ENCODE measurements at regions not wholly inside any gene's neighbourhood (a gene's known extent, or its start where the extent isn't known, plus 50 kb on each side); places are given as distances from the start of the nearest gene placed in this dataset.

DNA sequence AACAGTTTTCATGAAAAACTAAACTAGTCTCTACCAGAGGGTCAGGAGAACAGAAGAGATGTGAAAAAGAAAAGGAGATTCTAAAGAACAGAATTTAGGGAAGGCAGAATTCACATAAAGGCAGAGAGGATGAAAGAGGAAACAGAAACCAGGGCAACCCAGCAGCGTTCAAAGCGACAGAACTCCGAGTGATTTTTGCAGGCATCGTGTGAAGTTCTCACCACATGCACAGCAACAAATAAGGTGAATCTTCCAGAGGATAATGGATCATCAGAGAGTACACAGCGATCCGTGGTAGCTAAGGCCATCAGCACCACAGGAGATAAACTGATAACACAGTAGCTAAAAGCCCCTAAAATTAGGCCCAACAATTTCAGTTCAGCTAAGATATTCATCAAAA, 250.8 kb upstream of the THBS1 start:
- DNase-seq = no peak

DNA sequence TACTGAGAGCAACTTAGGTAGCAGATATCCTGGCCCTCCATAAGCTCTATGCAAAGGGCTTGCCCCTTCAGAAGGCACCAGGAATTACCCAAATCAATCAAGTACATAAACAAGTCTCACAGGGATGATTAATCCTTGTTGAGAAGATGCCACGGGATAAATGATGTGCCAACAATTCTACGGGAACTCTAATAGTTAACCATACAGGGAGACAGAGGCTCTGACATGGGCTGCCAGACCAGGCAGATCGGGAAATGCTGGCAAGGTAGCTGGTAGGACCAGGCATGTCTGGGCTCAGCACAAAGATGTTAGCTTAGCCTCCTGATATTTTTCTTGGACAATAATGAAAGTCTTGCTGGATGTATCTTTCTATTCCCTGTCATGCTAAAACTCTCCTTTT, 249.3 kb upstream of the THBS1 start:
- no peak for DNase-seq

DNA sequence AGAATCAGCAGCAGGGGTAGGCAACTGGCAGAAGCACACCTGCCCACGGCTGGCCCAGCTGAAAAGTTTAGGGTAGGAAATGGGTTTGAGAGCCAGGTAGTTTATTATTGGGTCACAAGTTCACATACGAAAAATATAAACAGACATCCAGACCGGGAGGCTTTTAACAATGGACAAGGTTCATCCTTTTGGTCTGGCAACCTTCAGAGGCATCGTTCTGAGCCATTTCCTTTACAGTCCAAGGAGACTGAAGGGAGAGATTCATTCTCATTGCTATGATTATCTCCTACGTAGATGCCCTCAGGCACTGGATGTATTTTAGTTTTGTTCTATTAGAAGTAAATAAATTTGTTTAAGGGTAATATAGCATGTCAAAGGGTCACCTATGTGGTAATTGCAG, 248.0 kb upstream of the THBS1 start:
- no peak for DNase-seq

DNA sequence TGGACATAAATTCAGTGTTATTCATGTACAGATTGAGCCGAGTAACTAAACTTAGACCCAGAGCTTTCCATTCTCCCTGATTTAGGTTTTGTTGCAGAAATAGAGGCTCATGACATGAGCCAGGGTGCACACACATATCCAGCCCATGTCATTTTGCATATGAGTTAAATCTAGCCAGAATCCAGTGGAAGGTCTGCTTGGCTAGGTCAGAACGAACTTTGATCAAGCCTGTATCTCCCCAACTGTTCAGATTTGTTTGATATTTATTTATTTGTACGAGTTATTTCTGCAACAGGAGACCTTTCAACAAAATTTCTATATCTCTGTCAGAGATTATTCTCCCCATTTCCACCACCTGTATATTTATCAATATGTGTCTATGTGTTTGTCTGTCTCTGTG, 247.5 kb upstream of the THBS1 start:
- no peak for DNase-seq

DNA sequence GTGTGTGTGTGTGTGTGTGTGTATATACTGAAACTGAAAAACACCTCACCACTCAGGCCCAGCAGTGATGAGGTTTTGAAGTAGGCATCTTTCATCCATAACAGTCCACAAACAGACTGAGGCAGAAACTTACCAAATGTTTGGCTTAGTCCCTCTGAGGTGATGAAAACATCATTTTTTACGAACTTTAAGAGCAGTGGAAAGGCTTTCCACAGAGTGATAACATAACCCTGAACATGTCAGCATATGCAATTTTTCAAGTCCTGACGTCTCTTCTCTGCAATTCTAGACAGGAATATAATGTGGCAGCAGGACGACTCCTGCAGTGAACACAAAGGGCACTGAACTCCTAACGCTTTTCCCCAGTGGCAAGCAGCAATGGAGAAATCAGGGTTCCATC, 247.0 kb upstream of the THBS1 start:
- no peak for DNase-seq

DNA sequence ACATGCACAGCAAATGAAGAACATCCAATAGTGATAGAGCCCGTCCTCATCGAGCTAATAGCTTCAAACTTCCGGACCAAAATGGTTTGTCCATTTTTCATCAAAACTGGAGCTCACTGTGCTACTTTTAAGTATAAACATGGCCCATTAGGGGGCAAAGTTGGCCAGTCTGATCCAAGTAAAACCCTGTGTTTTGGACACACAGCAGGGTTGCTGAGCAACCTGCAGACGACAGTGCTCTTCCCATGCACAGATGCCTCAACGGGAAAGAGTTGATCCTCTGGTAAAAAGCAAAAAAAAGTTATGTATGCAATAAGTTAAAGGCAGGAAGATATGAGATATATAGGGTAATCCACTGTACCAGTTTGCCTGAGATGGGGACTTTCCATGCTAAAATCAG, 244.0 kb upstream of the THBS1 start:
- DNase-seq = no peak

DNA sequence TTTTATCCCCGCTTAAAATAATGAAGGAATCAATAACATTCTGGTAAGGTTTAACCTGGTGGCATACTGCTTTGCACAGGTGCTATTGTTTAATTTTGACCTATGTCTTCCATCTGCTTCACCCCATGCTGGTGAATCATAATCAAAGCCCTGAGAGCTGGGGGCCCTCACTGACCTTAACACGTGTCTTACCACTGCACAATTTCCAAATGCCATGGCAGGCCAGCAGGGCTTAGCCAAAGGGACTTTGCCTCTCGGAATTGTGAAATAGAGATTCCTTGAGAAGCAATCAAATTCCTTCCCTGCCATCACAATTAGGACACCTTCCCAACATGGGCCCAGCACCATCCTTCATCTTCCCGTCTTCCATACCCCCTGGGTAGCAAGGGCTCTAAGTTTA, 242.6 kb upstream of the THBS1 start:
- DNase-seq = no peak

DNA sequence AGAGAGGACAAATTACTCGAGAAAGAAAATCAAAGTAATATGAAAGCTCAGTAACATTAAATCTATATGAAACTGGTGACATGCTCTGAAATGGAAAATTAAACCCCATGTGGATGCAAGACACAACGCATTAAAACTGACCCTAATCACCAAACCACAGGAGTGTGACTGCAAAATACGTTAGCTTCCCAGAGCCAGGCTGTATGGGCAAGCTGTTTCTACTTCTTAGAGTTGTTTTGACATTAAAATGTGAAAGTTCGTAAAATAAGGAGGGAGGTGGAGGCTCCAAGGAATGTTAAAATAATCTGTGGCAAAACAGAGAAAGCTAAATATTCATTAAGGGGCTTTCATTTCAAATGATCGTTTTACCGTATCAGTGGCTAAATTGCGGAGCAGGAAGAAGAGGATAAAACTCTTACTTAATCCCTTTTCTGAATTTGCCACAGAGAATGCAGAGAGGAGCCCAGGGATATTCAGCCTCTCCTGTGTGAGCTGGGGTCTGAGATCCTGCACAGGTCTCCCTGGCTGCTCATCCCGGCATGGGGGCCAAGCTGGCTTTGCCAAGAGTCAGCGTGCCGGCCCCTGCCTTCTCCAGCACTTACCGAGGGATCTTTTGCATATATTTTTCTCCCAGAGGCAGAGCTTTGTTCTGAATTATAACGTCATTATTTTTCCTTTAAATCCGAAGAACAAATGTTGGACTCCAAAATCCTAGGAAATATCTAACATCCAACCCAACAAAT, 239.8 kb upstream of the THBS1 start:
- DNase-seq = no peak

DNA sequence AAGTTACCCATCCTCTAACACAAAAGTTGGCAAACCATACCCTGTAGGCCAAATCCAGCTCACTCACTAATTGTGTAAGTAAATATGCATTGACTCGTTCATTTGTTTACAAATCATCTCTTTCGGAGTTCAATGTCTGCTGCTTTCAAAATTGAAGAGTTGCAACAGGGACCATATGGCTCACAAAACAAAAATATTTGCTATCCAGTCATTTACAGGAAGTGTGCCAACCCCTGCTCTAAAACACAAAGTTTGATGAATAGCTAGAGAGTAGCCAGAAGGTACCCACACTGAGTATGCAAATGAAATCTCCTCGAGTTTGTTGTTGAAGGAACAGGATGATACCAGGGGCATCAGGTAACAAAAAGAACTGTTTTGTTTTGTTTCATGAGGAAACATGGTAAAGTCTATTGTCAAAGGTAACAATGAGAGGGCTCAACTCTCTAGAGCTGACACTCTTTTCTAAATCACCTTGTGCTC, 236.2 kb upstream of the THBS1 start:
- no peak for DNase-seq

DNA sequence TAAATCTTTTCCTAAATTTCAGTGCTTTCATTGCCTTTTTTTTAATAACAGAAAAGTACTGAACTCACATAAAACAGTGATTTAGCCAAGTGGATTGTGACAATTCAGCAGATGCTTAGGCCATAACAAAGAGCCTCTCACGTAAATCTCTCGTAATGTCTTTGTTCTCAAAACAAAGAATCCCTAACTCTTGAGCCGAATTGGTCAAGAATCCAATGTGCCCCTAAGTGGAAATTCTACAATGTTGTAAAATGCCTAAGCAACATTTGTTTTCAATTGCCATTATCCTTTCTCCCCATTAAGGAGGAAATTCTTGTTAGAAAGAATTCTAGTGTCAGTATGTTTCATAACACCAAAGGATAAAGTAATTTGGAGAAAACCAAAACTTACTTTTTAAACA, 235.7 kb upstream of the THBS1 start:
- no peak for DNase-seq

DNA sequence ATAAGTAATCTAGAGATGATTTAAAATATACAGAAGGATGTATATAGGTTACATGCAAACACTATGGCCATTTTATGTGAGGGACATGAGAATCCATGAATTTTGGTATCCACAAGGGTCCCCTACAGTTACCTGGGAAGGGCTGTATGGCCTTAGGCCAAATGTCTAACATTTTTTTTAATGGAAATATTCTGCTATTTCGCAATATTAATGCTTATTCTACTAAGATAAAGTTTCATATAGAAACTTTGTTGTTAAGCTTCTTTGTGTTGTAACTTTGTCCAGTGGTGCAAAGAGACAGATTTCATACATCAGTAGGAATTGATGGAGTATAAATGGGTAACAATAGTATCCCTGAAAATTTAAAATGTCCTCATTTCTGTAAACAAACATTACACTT, 233.4 kb upstream of the THBS1 start:
- DNase-seq = no peak

DNA sequence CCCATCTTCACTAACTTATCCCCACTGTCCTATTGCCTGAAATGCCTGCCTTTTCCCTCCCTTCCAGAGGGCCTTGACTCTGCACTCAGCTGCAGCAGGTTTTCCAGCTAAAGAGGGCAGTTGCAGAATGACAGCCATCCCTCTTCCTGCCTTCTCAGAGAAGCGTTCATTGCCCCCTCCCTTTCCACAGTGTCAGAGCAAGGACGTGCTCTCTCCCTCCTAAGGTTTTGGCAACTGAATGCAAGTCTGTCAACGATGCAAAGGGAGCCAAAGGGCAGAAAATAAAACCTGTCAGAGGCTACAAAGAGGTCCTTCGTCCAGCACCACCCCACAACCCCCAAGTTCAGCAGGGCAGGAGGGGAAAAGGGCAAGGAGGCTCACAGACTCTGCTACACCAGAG, 230.1 kb upstream of the THBS1 start:
- DNase-seq = no peak

DNA sequence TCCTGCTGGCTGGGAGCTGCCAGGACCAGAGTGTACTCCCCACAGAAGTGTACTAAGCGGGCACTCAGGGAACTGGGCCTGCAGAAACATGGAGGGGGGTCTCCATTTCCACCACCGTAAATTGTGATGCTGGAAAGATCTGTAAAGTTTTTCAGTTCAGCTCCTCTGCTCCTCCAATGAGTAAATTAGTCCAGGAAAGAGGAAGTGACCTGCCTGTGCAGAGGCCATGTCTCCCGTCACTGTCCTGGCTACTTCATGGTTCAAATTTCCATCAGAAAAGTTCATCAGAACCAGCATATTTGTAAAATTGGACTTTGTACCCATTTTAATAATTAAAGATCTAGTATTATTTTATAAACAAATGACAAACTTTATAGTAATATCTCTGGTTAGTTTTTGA, 226.7 kb upstream of the THBS1 start:
- no peak for DNase-seq

DNA sequence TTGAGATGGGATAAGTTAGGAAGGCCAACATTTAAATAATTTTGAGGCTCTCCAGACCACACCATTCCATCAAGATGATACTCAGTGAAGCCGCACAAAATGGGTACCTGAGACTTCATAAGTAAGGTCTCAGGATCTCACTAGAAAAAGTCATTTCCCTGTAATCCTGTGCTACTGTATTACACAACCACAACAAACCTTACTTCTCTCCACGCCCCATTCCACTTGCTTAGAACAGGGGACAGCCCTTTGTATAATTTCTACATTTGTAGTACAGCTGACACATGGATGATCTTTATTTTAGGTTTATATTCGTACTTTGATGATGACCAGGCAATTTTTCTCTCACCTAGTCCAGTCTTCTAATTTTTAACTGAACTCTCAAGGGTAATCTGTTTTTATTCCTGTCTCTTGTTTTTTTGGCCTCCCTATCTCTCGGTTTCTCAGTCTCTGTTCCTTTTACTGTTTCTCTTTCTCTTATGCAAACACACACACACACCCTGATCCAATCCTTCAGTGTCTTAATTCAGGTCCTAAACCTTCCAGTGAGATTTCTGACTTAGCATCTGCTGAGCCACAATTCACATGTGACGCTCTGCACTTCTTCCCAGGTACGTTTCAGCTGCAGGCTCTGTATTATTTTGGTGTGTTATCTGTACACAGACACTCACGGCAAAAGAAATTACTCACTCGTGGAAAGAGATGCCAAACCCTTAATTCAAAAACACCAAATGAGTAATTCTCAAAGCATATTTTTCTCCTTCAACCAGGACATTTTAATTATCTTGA, 223.2 kb upstream of the THBS1 start:
- no peak for DNase-seq

DNA sequence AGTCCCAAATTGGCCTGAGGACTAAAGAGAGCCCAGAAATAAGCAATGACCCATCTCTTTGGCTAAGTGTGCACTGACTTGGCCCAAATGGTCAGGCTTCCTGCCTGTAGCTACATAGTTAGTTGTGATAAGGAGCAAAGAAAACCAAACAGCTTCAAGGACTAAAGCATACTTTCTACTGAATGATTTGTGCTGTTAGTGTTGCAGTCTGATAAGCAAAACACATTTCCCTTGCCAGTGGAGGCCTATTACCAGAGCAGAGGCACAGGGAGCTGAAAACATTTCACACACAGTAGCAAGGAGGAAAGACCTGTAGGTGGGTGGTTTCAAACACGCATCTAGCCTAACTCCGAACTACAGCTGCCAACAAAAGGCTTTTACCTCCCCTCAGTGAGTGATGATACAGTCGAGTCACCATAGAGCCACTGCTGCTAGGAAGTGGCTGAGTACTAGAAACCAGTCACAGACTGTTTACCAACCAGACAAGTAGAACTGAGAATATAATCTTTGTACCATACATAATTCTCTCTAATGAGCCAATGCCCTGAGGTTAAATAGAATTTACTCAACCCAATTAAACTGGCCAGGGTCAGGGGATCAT, 222.3 kb upstream of the THBS1 start:
- DNase-seq = peak; percentile 11

DNA sequence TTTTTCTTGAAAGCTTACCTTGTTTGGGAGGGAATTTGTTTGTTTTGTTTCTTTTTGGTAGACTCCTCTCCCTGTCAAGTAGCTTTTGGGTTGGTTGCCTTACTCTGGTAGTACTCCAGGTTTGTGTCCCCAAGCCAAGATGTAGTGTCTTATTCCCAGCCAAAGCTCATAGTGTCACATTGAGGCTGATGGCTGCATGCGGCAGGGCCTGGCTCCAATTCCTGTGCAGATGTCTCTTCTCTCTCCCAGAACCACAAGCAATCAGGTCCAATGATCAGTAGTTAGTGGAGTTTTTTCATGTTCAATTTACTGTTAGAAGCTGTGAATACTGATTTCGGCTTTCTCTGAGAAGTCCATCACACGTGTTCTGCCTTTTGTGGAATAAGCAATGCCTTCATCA, 221.1 kb upstream of the THBS1 start:
- no peak for DNase-seq

DNA sequence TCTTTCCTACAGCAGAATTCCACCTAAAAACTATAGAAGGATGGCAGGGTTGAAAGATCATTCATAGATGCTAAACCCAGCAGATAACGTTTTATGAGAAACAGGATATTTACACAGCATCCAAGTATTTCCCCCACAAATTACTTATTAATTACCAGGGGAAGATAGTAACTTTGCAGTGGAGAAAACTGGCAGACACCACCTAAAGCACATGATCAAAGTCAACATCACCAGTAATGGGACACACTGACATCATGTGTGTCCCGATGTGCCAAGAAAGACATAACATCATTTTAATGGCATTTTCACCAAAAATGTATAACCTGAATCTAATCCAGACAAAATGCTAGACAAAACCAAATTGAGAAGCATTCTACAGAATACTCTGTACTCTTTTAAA, 220.4 kb upstream of the THBS1 start:
- DNase-seq = no peak

DNA sequence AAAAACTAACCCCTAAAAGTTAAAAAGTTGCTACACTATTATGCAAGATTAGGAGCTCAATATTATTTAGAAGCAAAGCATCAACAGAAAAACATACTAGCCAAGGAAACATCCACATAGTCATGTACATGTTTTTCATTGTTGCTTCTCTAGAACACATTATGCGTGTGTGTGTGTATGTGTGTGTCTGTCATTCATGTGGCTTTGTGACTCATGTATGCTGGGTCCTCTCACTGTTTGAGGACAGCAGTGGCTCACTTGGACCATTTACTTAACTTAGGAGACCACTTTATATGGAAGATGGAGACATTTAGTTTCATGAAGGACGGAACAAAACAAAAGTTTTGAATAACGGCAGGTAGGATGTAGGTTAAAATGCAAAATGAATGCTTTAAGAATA, 219.4 kb upstream of the THBS1 start:
- no peak for DNase-seq

DNA sequence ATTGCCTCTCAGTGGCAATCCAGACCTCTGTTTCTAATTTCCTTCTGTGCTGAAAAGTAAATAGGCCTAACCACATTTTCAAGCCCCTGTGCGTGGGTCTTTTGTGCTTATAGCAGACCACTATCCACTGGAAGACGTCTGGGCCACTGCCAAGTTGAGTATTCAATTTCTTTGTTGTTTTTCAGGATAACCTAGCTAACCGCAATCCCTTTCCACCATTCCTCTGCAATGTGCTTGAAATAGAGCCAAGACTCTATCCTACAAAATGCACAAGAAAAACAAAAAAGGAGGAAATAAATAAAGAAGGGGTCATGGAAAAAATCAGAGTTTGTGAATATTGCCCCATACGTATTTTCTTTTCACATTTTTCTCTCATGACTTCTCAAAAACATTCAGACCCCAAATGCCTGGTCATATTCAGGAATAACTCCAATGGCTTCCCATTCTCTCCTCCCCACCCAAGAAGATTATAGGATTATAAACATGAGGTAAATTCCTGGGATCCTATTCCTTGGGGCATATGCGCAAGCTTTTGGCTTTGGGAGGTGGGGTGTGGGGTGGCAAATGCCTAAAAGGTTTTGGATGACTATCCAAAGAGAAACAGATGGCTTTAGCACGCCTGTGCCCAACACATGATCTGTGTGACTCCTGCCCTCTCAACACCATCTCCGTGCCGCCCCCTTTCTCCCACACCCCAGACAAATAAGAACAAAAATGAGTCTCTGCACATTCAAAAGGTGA, 217.9 kb upstream of the THBS1 start:
- peak; percentile 71 for DNase-seq

DNA sequence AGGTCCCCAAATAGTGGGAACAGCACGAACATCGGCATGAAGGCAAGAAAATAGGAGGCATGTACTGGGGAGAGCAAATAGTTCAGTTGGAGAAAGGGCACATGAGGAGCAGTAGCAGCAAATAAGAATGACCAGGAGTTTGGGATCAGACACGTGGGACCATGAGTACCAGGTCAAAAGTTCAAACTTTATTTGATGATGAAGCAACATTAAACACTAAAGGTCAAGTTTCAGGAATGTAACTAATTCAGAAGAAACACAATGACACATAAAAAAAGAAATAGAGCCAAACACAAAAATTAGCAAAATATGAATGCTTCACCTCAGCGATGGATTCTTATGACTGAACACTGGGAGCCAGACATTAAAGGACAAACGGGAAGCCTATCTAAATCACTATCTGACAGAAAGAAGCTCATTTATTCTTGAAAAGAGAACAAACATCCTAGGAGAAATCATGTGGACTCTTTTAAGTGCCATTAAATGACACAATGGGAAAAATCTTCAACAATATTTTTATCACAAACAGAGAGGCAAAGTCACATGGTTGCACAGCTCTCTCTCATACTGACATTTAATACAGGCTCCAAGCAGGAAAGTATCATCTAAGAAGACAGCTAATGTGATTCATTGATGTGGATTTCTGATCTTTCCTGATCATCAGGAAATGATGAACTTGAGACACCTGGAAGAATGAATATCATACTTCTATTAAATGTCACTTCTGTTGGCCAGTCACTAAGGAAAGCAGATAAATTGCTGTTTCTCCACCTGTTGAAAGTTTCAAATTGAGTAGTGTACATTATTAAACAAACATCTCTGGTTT, 216.9 kb upstream of the THBS1 start:
- DNase-seq = no peak

DNA sequence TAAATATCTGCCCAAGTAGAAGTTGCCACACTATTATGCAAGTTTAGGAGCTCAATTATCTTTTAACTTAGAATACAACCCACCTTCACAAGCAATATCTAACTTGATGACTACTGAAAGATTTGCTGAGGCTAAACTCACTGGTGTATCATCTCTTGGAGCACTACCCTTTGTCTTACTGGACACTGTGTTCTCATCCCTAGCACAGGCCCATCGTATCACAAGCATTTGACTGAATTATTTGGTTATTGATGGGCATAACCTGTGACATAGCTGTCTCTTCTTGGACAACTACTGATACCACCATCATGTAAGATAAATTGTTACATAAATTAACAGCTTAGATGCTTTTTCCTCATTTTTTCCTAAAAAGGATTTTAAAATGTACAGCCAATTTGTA, 216.2 kb upstream of the THBS1 start:
- DNase-seq = no peak

DNA sequence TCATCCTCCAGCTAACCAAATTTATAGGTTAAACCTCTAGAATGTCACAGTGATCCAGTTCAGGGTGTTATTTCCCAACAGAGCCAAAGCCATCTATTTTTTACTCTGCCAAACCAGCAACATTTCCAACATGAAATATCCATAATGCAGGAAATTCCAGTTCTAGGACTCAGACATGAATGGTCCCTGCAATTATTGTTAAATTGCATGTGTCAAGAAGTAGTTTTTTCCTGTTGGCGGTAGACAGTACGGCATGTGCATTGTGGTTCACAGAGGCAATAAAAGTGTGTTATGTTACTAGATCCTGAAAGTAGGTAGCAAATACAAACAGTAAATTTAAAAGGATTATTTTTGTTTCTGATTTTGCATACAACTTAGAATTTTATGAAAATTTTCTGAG, 215.7 kb upstream of the THBS1 start:
- no peak for DNase-seq

DNA sequence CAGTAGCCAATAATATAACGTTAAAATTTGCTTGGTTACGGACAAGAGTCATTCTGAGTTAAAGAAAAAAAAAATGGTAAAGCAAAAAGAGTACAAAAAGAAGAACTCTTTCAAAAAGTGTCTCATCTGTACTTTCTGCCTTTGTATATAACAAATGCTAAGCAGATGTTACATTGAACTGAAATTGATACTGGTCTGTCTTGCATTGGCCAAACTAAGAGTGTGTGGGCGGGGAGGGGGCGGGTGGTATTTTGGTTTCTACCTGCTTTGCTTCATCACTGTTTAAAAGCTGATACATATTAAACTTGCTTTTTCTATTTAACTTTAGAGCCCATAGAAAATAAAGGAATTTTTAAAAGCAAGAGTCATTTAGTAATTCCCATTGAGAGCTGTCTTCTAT, 215.0 kb upstream of the THBS1 start:
- DNase-seq = no peak

Measured in T1000 (cell line).